Glutamatergic neuron (in vitro differentiated cells): ENCODE measurements at regions not wholly inside any gene's neighbourhood (a gene's known extent, or its start where the extent isn't known, plus 50 kb on each side); places are given as distances from the start of the nearest gene placed in this dataset.

Experiments
- DNase-seq: peaks from one replicate; pipeline ENCODE4 v3.0.0; 2022
- H3K27ac Mint-ChIP-seq: one replicate; pipeline ENCODE4 v1.8.0; 2020; ENCODE audit warnings: mild to moderate bottlenecking, mixed read lengths, inconsistent platforms; ENCODE audit not compliant: unreplicated experiment
- H3K27me3 Mint-ChIP-seq: one replicate; pipeline ENCODE4 v1.8.0; 2020; ENCODE audit warnings: mild to moderate bottlenecking, moderate library complexity, mixed read lengths, inconsistent platforms; ENCODE audit not compliant: unreplicated experiment
- H3K36me3 Mint-ChIP-seq: one replicate; pipeline ENCODE4 v1.8.0; 2020; ENCODE audit warnings: mild to moderate bottlenecking, mixed read lengths, inconsistent platforms; ENCODE audit not compliant: unreplicated experiment
- H3K4me1 Mint-ChIP-seq: one replicate; pipeline ENCODE4 v1.8.0; 2020; ENCODE audit warnings: mild to moderate bottlenecking, low read depth, mixed read lengths, inconsistent platforms; ENCODE audit not compliant: unreplicated experiment
- H3K4me3 Mint-ChIP-seq: one replicate; pipeline ENCODE4 v1.8.0; 2020; ENCODE audit warnings: mild to moderate bottlenecking, mixed read lengths, inconsistent platforms; ENCODE audit not compliant: unreplicated experiment
- H3K9me3 Mint-ChIP-seq: one replicate; pipeline ENCODE4 v1.8.0; 2020; ENCODE audit warnings: mild to moderate bottlenecking, moderate library complexity, mixed read lengths, inconsistent platforms; ENCODE audit not compliant: unreplicated experiment
- TF ChIP-seq, protein P1 (sequence below): fragments of 200-600 bp; sonication (generic); IDR thresholded peaks from one replicate; pipeline ENCODE4 v1.5.0; 2021; ENCODE audit not compliant: partially characterized antibody, unreplicated experiment

DNA sequence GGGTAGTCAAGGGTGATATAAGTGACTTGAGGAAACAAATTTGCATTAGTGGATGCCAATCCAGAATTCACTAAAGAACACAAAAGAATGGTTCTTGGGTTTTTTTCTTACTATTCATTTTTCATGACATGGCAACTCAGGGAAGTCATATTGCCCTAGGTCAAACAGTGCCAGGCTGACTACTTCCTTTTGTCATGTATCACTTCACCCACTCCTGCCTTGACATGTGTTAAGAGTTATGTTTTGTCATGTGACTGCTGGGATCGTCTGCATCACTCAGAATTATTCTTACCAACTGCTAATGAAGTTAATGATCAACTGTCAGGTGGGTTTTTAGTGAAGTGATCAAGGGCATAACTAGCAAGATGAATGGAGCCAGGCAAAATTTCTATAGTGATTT is 74.2 kb downstream of the PRORP start:
- Mint-ChIP-seq H3K4me3 (no peak overlapping the region), H3K9me3 (no peaks in the 10 kb centered on the region), H3K27me3 (no peaks in the 10 kb centered on the region), H3K27ac (no peak overlapping the region), H3K4me1 (no peaks in the 10 kb centered on the region), H3K36me3 (no peaks in the 10 kb centered on the region)
- no peak for DNase-seq
- TF ChIP-seq, protein P1, sequence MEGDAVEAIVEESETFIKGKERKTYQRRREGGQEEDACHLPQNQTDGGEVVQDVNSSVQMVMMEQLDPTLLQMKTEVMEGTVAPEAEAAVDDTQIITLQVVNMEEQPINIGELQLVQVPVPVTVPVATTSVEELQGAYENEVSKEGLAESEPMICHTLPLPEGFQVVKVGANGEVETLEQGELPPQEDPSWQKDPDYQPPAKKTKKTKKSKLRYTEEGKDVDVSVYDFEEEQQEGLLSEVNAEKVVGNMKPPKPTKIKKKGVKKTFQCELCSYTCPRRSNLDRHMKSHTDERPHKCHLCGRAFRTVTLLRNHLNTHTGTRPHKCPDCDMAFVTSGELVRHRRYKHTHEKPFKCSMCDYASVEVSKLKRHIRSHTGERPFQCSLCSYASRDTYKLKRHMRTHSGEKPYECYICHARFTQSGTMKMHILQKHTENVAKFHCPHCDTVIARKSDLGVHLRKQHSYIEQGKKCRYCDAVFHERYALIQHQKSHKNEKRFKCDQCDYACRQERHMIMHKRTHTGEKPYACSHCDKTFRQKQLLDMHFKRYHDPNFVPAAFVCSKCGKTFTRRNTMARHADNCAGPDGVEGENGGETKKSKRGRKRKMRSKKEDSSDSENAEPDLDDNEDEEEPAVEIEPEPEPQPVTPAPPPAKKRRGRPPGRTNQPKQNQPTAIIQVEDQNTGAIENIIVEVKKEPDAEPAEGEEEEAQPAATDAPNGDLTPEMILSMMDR = no peak

DNA sequence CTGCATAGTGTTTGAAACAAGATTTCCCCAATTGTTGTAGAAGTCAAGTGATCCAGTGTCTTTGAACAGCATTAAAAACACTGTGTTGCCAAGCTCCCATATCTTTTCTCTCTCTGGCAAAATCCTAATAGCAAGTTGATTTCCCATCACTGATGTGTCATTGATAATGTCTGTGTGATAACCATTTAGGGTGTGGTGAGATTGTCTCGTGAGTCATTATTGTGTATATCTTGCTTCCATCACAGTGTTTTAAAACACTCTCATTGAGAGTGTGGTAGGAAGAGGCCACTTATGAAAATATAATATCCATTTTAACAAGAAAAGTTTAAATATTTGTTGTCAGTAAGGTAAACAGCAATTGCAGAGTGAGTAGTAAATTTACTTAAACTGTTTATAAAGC is 74.7 kb downstream of the PRORP start:
- Mint-ChIP-seq H3K4me3 (no peak overlapping the region), H3K27ac (no peak overlapping the region), H3K27me3 (no peaks in the 10 kb centered on the region), H3K4me1 (no peaks in the 10 kb centered on the region), H3K36me3 (no peaks in the 10 kb centered on the region), H3K9me3 (no peaks in the 10 kb centered on the region)
- no peak for DNase-seq
- TF ChIP-seq, protein P1 = no peak

DNA sequence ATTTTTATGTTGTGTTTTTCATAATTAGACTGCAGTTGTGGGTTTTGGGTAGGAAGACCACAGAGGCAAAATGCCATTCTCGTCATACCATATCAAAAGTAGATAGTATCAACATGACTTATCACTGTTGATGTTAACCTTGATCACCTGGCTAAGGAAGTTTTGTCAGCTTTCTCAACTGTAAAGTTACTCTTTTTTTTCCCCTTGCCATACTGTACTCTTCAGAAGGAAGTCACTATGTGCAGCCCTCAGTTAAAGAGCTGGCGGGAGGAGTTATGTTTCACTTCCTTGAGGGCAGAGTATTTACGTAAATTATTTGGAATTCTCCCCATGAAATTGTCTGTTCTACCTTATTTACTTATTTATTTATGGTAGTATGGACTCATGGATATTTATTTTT is 78.7 kb downstream of the PRORP start:
- H3K4me3 Mint-ChIP-seq = no peak overlapping the region
- H3K27me3 Mint-ChIP-seq = no peaks in the 10 kb centered on the region
- no peaks in the 10 kb centered on the region for H3K9me3 Mint-ChIP-seq
- DNase-seq = no peak
- H3K27ac Mint-ChIP-seq = no peak overlapping the region
- TF ChIP-seq, protein P1 = no peak
- H3K36me3 Mint-ChIP-seq = no peaks in the 10 kb centered on the region
- H3K4me1 Mint-ChIP-seq = no peaks in the 10 kb centered on the region

DNA sequence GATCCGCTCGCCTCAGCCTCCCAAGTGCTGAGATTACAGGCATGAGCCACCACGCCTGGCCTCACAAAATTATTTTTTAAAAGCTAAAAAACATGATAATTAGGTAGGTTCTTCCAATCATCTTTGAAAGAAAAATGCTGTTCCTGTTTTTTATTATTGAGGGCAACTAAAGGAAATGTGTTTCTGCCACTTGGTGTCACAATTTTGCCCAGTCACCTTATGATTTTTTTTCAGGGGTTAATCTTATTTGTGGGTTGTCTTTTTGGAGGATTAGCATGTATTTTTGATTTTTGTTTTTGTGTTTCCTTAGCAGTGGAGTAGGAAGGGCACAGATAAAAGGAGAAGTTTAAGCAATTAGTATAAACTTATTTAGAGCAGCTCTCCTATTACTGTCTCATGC is 79.8 kb downstream of the PRORP start:
- no peak for DNase-seq
- Mint-ChIP-seq H3K36me3 (no peaks in the 10 kb centered on the region), H3K4me3 (no peak overlapping the region), H3K9me3 (no peaks in the 10 kb centered on the region), H3K27ac (no peak overlapping the region), H3K27me3 (no peaks in the 10 kb centered on the region), H3K4me1 (no peaks in the 10 kb centered on the region)
- TF ChIP-seq, protein P1 = no peak

DNA sequence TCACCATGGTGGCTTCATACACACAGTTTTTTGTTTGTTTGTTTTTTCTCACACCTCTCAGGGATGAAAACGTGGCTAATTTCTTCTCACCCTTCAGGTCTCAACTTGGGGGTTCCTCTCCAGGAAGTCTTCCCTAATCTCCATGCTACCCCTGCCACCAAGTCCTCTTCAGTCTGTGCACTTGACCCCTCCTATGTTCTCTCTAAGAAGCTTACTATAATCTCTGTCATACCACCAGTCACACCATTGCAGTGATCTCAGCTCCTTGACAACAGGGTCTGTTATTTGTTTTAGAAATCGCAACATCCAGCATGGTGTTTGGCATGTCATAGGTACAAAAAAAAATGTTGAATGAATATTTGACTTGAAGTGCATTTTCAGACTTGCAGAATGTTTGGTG is 83.4 kb downstream of the PRORP start:
- no peaks in the 10 kb centered on the region for H3K9me3 Mint-ChIP-seq

More for the DNA sequence above, 83.4 kb downstream of the PRORP start:
- TF ChIP-seq, protein P1 = no peak
- Mint-ChIP-seq H3K4me1 (no peaks in the 10 kb centered on the region), H3K36me3 (no peaks in the 10 kb centered on the region), H3K27me3 (no peaks in the 10 kb centered on the region), H3K27ac (no peak overlapping the region), H3K4me3 (no peak overlapping the region)
- no peak for DNase-seq
